Panc1 (cell line): ENCODE measurements at regions not wholly inside any gene's neighbourhood (a gene's known extent, or its start where the extent isn't known, plus 50 kb on each side); places are given as distances from the start of the nearest gene placed in this dataset.

Experiments
- POLR2AphosphoS5 ChIP-seq: IDR thresholded peaks from 2 replicates; pipeline ENCODE4 v1.6.1; 2012; ENCODE audit warnings: mild to moderate bottlenecking, low read depth, low read length, moderate library complexity
- SIN3A ChIP-seq: IDR thresholded peaks from 2 replicates; pipeline ENCODE4 v1.6.1; 2012; ENCODE audit warnings: low read depth, mild to moderate bottlenecking, low read length, moderate library complexity, borderline replicate concordance; ENCODE audit not compliant: insufficient read depth
- TCF7L2 ChIP-seq: IDR thresholded peaks from 2 replicates; pipeline ENCODE4 v1.6.1; 2011; ENCODE audit warnings: mild to moderate bottlenecking, low read depth, low read length, inconsistent platforms
- TF ChIP-seq, protein P1 (sequence below): fragments of 450-650 bp; IDR thresholded peaks from 2 replicates; pipeline ENCODE4 v1.5.1; 2017; ENCODE audit warnings: mild to moderate bottlenecking
- TF ChIP-seq, protein P2 (sequence below), 2 experiments: IDR thresholded peaks; 2 replicates each; pipeline ENCODE4 v1.6.1; 2011 to 2012; ENCODE audit warnings: low read depth in 2 of 2, control low read depth in 1 of 2, low read length in 1 of 2, mild to moderate bottlenecking in 1 of 2, moderate library complexity in 1 of 2; ENCODE audit not compliant: insufficient read depth in 1 of 2

DNA sequence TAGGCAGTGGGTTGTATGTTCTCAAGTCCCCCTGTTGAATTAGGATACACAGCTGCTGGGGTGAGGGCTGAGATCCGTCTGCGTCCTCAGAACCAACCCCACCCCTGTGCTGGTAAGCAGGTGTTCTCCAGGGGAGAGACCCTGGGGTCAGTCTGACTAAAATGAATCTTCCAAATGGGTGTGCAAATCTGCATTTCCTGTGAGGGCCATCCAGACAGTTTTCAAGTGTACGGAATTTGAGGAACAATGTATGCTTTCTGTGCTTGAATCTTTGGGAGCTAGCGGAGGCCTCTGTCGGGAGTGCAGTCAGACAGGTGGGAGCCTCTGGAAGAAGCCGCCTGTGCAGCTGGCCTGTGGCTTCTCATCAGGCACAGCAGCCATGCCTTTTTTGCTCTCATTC, 122.9 kb downstream of the MACROH2A1 start:
- TF ChIP-seq, protein P1, sequence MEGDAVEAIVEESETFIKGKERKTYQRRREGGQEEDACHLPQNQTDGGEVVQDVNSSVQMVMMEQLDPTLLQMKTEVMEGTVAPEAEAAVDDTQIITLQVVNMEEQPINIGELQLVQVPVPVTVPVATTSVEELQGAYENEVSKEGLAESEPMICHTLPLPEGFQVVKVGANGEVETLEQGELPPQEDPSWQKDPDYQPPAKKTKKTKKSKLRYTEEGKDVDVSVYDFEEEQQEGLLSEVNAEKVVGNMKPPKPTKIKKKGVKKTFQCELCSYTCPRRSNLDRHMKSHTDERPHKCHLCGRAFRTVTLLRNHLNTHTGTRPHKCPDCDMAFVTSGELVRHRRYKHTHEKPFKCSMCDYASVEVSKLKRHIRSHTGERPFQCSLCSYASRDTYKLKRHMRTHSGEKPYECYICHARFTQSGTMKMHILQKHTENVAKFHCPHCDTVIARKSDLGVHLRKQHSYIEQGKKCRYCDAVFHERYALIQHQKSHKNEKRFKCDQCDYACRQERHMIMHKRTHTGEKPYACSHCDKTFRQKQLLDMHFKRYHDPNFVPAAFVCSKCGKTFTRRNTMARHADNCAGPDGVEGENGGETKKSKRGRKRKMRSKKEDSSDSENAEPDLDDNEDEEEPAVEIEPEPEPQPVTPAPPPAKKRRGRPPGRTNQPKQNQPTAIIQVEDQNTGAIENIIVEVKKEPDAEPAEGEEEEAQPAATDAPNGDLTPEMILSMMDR = no peak
- TF ChIP-seq, protein P2, sequence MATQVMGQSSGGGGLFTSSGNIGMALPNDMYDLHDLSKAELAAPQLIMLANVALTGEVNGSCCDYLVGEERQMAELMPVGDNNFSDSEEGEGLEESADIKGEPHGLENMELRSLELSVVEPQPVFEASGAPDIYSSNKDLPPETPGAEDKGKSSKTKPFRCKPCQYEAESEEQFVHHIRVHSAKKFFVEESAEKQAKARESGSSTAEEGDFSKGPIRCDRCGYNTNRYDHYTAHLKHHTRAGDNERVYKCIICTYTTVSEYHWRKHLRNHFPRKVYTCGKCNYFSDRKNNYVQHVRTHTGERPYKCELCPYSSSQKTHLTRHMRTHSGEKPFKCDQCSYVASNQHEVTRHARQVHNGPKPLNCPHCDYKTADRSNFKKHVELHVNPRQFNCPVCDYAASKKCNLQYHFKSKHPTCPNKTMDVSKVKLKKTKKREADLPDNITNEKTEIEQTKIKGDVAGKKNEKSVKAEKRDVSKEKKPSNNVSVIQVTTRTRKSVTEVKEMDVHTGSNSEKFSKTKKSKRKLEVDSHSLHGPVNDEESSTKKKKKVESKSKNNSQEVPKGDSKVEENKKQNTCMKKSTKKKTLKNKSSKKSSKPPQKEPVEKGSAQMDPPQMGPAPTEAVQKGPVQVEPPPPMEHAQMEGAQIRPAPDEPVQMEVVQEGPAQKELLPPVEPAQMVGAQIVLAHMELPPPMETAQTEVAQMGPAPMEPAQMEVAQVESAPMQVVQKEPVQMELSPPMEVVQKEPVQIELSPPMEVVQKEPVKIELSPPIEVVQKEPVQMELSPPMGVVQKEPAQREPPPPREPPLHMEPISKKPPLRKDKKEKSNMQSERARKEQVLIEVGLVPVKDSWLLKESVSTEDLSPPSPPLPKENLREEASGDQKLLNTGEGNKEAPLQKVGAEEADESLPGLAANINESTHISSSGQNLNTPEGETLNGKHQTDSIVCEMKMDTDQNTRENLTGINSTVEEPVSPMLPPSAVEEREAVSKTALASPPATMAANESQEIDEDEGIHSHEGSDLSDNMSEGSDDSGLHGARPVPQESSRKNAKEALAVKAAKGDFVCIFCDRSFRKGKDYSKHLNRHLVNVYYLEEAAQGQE (IDR thresholded peaks at IDR 0.05; ENCODE audit: insufficient read depth in 1 of 2, low read depth in 2 of 2, low read length in 1 of 2) = no peak
- no peak for TF ChIP-seq POLR2AphosphoS5
- no peak for TF ChIP-seq TCF7L2
- no peak for TF ChIP-seq SIN3A
